Urothelium cell line (cell line): ENCODE measurements at regions not wholly inside any gene's neighbourhood (a gene's known extent, or its start where the extent isn't known, plus 50 kb on each side); places are given as distances from the start of the nearest gene placed in this dataset.
"Not testable (repeated sequence)": the region's sequence is repeated elsewhere in the genome, so short reads cannot be mapped to it uniquely, and the experiment has no call there.

ENCODE experiments used
- DNase-seq: peaks from one replicate; pipeline ENCODE4 v3.0.0; 2011; ENCODE audit warnings: low spot score, mixed read lengths
- FAIRE-seq: peaks from 2 replicates; lab custom pipeline; 2011; peaks lifted over from hg19 to GRCh38; lab: Jason Lieb, UNC

- FAIRE-seq: no peak
- no peak for DNase-seq
These were observed 610.8 kb downstream of the KCNJ18 start for GRCh38 chr17:22303096-22303495.

- no peak for FAIRE-seq
- no peak for DNase-seq
These were observed 611.5 kb downstream of the KCNJ18 start for GRCh38 chr17:22303865-22304264.

- FAIRE-seq (no peak), DNase-seq (no peak)
These were observed 612.5 kb downstream of the KCNJ18 start for GRCh38 chr17:22304667-22305303.

DNA sequence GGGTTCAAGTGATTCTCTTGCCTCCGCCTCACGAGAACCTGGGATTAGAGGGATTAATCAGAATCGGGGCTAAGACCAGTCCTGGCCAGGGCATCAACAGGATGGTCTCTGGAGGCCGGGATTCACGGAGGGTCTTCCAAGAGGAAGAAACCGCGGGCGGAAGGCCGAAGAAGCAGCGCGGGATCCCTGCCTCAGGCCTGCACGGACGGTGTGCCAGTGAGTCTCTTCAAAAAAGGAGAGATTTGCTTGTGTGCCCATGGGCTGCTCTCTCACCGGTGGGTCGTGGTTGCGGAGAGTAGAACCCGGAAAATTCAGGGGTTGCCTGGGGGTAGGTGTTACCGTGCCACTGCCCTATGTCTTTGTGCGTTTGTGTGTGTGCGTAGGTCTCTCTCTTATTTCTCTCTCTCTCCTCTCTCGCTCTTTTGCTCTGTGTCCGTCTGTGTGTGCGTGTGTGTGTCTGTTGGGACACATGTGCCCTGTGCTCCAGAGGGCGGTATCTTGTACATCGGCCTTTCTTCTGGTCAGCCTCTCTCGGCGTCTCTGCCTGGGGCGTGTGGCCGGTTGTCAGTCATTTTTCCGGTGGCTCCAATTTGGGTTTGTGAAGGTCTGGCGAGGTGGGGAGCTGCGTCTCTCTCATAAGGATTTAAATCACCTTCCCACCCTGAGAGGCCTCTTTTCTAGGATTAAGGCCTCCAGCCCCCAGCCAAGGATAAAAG, 613.2 kb downstream of the KCNJ18 start:
- DNase-seq: no peak
- no peak for FAIRE-seq

GRCh38 chr17:22310292-22310691, 618.0 kb downstream of the KCNJ18 start:
- not testable (repeated sequence) for DNase-seq, FAIRE-seq

- no peak for FAIRE-seq
- DNase-seq: no peak
These were observed 618.7 kb downstream of the KCNJ18 start for GRCh38 chr17:22310717-22311686.

DNA sequence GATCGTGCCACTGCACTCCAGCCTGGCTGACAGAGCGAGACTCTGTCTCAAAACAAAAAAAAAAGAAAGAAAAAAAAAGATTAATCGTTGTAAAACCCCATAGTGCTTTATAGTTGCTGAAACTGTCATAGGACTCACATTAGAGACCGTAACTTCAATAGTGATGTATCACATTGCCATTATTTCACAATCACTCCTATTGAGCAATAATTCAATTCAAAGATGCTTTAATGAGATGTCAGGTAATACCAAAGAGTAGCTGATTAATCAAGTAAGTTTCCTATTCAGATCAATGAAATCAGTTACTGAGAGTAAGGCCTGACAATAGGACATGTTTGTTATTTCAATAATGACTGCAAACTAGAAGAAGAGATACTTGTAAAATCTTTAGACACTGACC, 628.7 kb downstream of the KCNJ18 start:
- not testable (repeated sequence) for FAIRE-seq, DNase-seq

- not testable (repeated sequence) for FAIRE-seq
- peak; percentile 17 for DNase-seq
These were observed 630.7 kb downstream of the KCNJ18 start for GRCh38 chr17:22322893-22323550.

- FAIRE-seq (no peak), DNase-seq (no peak)
These were observed 645.1 kb downstream of the KCNJ18 start for GRCh38 chr17:22337467-22337866.

GRCh38 chr17:22356603-22357002, 664.3 kb downstream of the KCNJ18 start:
- not testable (repeated sequence) for FAIRE-seq, DNase-seq

- not testable (repeated sequence) for DNase-seq, FAIRE-seq
These were observed 678.7 kb downstream of the KCNJ18 start for GRCh38 chr17:22370988-22371387.

- FAIRE-seq: no peak
- no peak for DNase-seq
These were observed 681.6 kb downstream of the KCNJ18 start for GRCh38 chr17:22373911-22374310.

DNA sequence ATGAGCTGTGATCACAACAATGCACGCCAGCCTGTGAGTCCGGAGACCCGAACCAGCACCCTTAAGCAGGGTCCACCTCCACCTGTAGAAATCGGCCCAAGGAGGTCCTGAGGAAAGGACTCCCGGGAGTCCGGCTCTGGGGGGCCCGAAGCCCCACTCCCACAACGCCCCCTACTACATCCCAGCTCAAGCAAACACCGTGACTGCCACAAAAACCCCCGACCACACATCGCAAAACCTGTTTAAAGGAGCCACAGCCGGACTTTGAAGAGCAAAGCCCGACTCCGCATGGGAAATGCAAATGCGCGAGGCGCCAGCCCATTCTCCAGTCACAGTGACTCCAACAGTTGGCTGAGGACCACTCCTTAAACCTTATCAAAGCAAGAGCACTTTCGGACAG, 682.4 kb downstream of the KCNJ18 start:
- FAIRE-seq: no peak
- DNase-seq: no peak

DNA sequence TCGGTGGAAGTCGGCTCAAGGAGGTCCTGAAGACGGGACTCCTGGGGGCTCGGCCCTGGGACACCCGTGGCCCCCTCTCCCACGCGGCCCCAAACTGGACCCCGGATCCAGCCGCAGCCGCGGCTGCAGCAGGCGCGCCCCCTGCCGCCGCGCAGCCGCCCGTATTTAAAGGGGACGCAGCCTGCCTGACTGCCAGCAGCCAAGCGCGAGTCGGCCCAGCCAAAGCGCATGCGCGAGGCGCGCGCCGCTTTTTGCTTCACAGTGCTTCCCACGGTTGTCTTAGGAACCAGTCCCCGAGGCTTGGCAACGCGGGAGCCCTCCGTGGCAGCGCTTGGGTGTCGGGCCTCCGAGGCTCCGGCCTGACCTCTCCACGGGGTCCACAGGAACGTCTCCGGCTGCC, 684.4 kb downstream of the KCNJ18 start:
- peak; percentile 5 for FAIRE-seq
- DNase-seq: not testable (repeated sequence)

GRCh38 chr17:22378748-22379147, 686.4 kb downstream of the KCNJ18 start:
- FAIRE-seq: peak; percentile 100
- DNase-seq: not testable (repeated sequence)

GRCh38 chr17:22381589-22381988, 689.3 kb downstream of the KCNJ18 start:
- not testable (repeated sequence) for DNase-seq, FAIRE-seq

GRCh38 chr17:22383772-22384460, 691.6 kb downstream of the KCNJ18 start:
- not testable (repeated sequence) for FAIRE-seq, DNase-seq

DNA sequence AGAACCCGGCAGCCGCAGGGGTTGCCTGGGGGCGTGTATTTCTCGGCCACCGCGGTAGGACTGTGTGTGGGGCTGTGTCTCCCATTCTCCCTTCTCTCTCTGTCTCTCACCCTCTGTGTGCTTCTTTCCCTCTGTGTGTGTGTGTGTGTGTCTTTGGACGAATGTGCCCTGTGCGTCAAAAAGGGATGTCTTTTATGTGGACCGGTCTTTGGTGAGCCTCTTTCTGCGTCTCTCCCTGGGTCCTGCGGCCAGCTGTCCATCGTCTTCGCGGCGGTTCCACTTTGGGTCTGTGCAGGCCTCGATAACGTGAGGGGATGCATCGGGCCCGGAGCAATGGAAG, 692.1 kb downstream of the KCNJ18 start:
- FAIRE-seq: not testable (repeated sequence)

DNA sequence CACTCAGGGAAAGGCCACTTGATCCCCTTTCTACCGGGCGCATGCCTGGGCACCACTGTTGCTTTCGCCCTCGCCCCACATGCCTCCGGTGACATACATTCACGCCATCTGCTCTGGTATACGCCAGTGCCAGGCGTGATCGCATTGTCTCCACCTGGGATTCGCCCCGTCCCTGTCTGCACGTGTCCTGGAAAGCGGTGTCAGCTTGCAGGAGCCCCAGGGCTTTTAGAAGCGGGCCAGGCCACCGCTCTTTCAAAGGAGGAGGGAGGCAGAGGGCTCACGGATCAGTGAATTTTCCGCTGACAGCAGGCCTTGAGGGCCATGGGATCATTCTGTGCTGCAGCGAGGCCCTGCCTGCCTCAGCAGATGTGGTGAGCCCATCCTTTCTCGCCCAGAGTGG, 706.1 kb downstream of the KCNJ18 start:
- FAIRE-seq, DNase-seq: not testable (repeated sequence)

More for the DNA sequence above, 692.1 kb downstream of the KCNJ18 start:
- DNase-seq: not testable (repeated sequence)

DNA sequence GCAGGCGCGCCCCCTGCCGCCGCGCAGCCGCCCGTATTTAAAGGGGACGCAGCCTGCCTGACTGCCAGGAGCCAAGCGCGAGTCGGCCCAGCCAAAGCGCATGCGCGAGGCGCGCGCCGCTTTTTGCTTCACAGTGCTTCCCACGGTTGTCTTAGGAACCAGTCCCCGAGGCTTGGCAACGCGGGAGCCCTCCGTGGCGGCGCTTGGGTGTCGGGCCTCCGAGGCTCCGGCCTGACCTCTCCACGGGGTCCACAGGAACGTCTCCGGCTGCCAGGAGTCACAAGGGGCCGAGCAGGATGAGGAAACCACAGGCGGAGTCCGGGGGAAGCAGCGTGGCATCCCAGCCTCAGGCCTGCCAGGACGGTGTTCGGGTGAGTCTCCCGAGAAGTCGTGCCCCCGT, 706.7 kb downstream of the KCNJ18 start:
- DNase-seq, FAIRE-seq: not testable (repeated sequence)
